Anterior cingulate cortex (tissue), 58 donors: ENCODE measurements at regions not wholly inside any gene's neighbourhood (a gene's known extent, or its start where the extent isn't known, plus 50 kb on each side); places are given as distances from the start of the nearest gene placed in this dataset.
A peak's percentile ranks its signal among the peaks of the same experiment; 100 is the strongest.

Experiments used
- DNase-seq, 58 donors: peaks; one replicate each; lab custom pipeline; 2025; lab: John Stamatoyannopoulos, UW

GRCh38 chr11:70712471-70712870, 314.1 kb downstream of the CTTN start:
- no peak for DNase-seq

- DNase-seq = peak in 4 of 58 donors; percentile 19 to 29 (median 24)
Observed at GRCh38 chr11:70713086-70713835, 314.9 kb downstream of the CTTN start.

- DNase-seq = no peak
Observed at GRCh38 chr11:70713988-70714665, 315.8 kb downstream of the CTTN start.

- DNase-seq = peak in 1 of 58 donors; percentile 25
Observed at GRCh38 chr11:70715166-70715951, 317.0 kb downstream of the CTTN start.

- no peak for DNase-seq
Observed at GRCh38 chr11:70716216-70716615, 317.9 kb downstream of the CTTN start.

- DNase-seq = no peak
Observed at GRCh38 chr11:70716986-70717775, 318.9 kb downstream of the CTTN start.

- DNase-seq = peak in 10 of 58 donors; percentile 5 to 66 (median 33)
Observed at GRCh38 chr11:70717936-70718595, 319.7 kb downstream of the CTTN start.

GRCh38 chr11:70719516-70719915, 321.2 kb downstream of the CTTN start:
- no peak for DNase-seq

GRCh38 chr11:70720281-70720680, 322.0 kb downstream of the CTTN start:
- no peak for DNase-seq

GRCh38 chr11:70721006-70721405, 322.7 kb downstream of the CTTN start:
- DNase-seq = no peak

- peak in 5 of 58 donors; percentile 5 to 22 (median 15) for DNase-seq
Observed at GRCh38 chr11:70725278-70725677, 326.9 kb downstream of the CTTN start.

GRCh38 chr11:70725739-70726138, 327.4 kb downstream of the CTTN start:
- no peak for DNase-seq

- DNase-seq = no peak
Observed at GRCh38 chr11:70727021-70727420, 328.7 kb downstream of the CTTN start.

- DNase-seq = no peak
Observed at GRCh38 chr11:70727899-70728620, 329.7 kb downstream of the CTTN start.

GRCh38 chr11:70729949-70730348, 331.6 kb downstream of the CTTN start:
- DNase-seq = no peak

GRCh38 chr11:70730411-70730810, 332.1 kb downstream of the CTTN start:
- DNase-seq = no peak

- no peak for DNase-seq
Observed at GRCh38 chr11:70731271-70732022, 333.1 kb downstream of the CTTN start.
